ENCODE measurements at regions not wholly inside any gene's neighbourhood (a gene's known extent, or its start where the extent isn't known, plus 50 kb on each side); places are given as distances from the start of the nearest gene placed in this dataset.
A peak's percentile ranks its signal among the peaks of the same experiment; 100 is the strongest.

- WGBS, 4 donors: 40 to 55% (median 42%) methylated on average over 11 of the region's 11 CpGs
- DNase-seq: no peak
- H3K27ac ChIP-seq: no peak overlapping the region
- intact Hi-C loops (cut with DNase I): no loop called here
- no peaks in the 10 kb centered on the region for H3K9me3 ChIP-seq (replicated peaks in 1 of 3)
- H3K27me3 ChIP-seq: no peaks in the 10 kb centered on the region
- H3K36me3 ChIP-seq (replicated peaks in 1 of 2): no peaks in the 10 kb centered on the region
- no peak for TF ChIP-seq CTCF (IDR thresholded peaks at IDR 0.05)
- no peak for TF ChIP-seq POLR2A (IDR thresholded peaks at IDR 0.05)
- H3K4me1 ChIP-seq (replicated peaks in 1 of 2): no peaks in the 10 kb centered on the region
- H3K4me3 ChIP-seq: no peak overlapping the region
Observed at GRCh38 chr22:49468487-49469198, 359.0 kb downstream of the BRD1 start.

- no peak overlapping the region for H3K4me3 ChIP-seq
- no peaks in the 10 kb centered on the region for H3K4me1 ChIP-seq (replicated peaks in 1 of 2)
- H3K9me3 ChIP-seq (replicated peaks in 1 of 3): no peaks in the 10 kb centered on the region
- 71 to 81% (median 75%) methylated on average over 16 to 17 of the region's 17 CpGs for WGBS, 4 donors
- no peaks in the 10 kb centered on the region for H3K36me3 ChIP-seq (replicated peaks in 1 of 2)
- no peaks in the 10 kb centered on the region for H3K27me3 ChIP-seq
- no peak overlapping the region for H3K27ac ChIP-seq
- intact Hi-C loops (cut with DNase I): no loop called here
- TF ChIP-seq POLR2A (IDR thresholded peaks at IDR 0.05) (no peak), CTCF (IDR thresholded peaks at IDR 0.05) (no peak)
- no peak for DNase-seq
Observed at GRCh38 chr22:49466878-49467595, 360.6 kb downstream of the BRD1 start.

- 67 to 77% (median 72%) methylated on average over 6 of the region's 6 CpGs for WGBS, 4 donors
- Histone ChIP-seq H3K4me3 (no peak overlapping the region), H3K36me3 (replicated peaks in 1 of 2) (no peaks in the 10 kb centered on the region), H3K27me3 (no peaks in the 10 kb centered on the region), H3K9me3 (replicated peaks in 1 of 3) (no peaks in the 10 kb centered on the region), H3K27ac (no peak overlapping the region), H3K4me1 (replicated peaks in 1 of 2) (no peaks in the 10 kb centered on the region)
- no peak for TF ChIP-seq CTCF (IDR thresholded peaks at IDR 0.05)
- no peak for TF ChIP-seq POLR2A (IDR thresholded peaks at IDR 0.05)
- DNase-seq: no peak
- intact Hi-C loops (cut with DNase I): no loop called here
Observed at GRCh38 chr22:49464037-49464436, 363.6 kb downstream of the BRD1 start.

GRCh38 chr22:49462795-49463194 lies 364.9 kb downstream of the BRD1 start:
- no peaks in the 10 kb centered on the region for H3K9me3 ChIP-seq (replicated peaks in 1 of 3)
- H3K4me3 ChIP-seq: no peak overlapping the region
- no peaks in the 10 kb centered on the region for H3K36me3 ChIP-seq (replicated peaks in 1 of 2)
- H3K4me1 ChIP-seq (replicated peaks in 1 of 2): no peaks in the 10 kb centered on the region
- WGBS, 4 donors: 66 to 72% (median 68%) methylated on average over 11 to 20 of the region's 20 CpGs
- intact Hi-C loops (cut with DNase I): no loop called here
- DNase-seq: peak in 2 of 7 donors; percentile 3 to 12
- TF ChIP-seq CTCF (IDR thresholded peaks at IDR 0.05) (no peak), POLR2A (IDR thresholded peaks at IDR 0.05) (no peak)
- no peak overlapping the region for H3K27ac ChIP-seq
- H3K27me3 ChIP-seq: no peaks in the 10 kb centered on the region

All from adrenal gland (tissue), 9 donors.